MCF 10A (cell line): ENCODE measurements at regions not wholly inside any gene's neighbourhood (a gene's known extent, or its start where the extent isn't known, plus 50 kb on each side); places are given as distances from the start of the nearest gene placed in this dataset.

ENCODE experiments used
- BruUV-seq: library from RNA; stranded (reverse); fragments of 400-500 nt; replicated peaks from 2 replicates; lab custom pipeline; 2021; lab: Mats Ljungman, UMichigan
- CTCF ChIA-PET: fragments of 300-600 bp; sonication (Branson Sonifier 250); formaldehyde crosslinking; extraction: SDS; loops from one replicate; lab custom pipeline; 2021; ENCODE audit warnings: antibody characterized with exemption, inconsistent platforms; lab: Yijun Ruan, JAX
- POLR2A ChIA-PET: fragments of 300-600, 350-650 bp; sonication (Branson Sonifier 250); formaldehyde crosslinking; extraction: SDS; loops from one replicate; lab custom pipeline; 2020; ENCODE audit warnings: antibody characterized with exemption, inconsistent platforms; lab: Yijun Ruan, JAX
- DNase-seq: peaks from one replicate; pipeline ENCODE4 v3.0.0-alpha.2; 2018; ENCODE audit not compliant: unreplicated experiment
- H3K27ac Mint-ChIP-seq: one replicate; pipeline ENCODE4 v1.8.0; 2022; ENCODE audit warnings: mild to moderate bottlenecking, low read depth, mixed read lengths; ENCODE audit not compliant: unreplicated experiment
- H3K27me3 Mint-ChIP-seq: one replicate; pipeline ENCODE4 v1.8.0; 2022; ENCODE audit warnings: mixed read lengths; ENCODE audit not compliant: insufficient read depth, unreplicated experiment
- H3K36me3 Mint-ChIP-seq: one replicate; pipeline ENCODE4 v1.8.0; 2022; ENCODE audit warnings: mild to moderate bottlenecking, moderate library complexity, mixed read lengths; ENCODE audit not compliant: insufficient read depth, unreplicated experiment
- H3K4me1 Mint-ChIP-seq: one replicate; pipeline ENCODE4 v1.8.0; 2022; ENCODE audit warnings: mixed read lengths; ENCODE audit not compliant: insufficient read depth, unreplicated experiment
- H3K4me3 Mint-ChIP-seq: one replicate; pipeline ENCODE4 v1.8.0; 2022; ENCODE audit warnings: mild to moderate bottlenecking, moderate library complexity, mixed read lengths; ENCODE audit not compliant: unreplicated experiment
- H3K9me3 Mint-ChIP-seq: one replicate; pipeline ENCODE4 v1.8.0; 2022; ENCODE audit warnings: mixed read lengths; ENCODE audit not compliant: unreplicated experiment
- intact Hi-C: fragments of 100-400 bp; cut with micrococcal nuclease; formaldehyde crosslinking; loops from 2 replicates; pipeline ENCODE4 v1.14.1; 2022
- TF ChIP-seq, protein P1 (sequence below): fragments of 200-600 bp; IDR thresholded peaks from one replicate; pipeline ENCODE4 v1.8.0; 2022; ENCODE audit warnings: antibody characterized with exemption, mild to moderate bottlenecking; ENCODE audit not compliant: unreplicated experiment

GRCh38 chr3:75218577-75218976 lies 445.6 kb upstream of the FRG2C start:
- no TSS peak for BruUV-seq
- TF ChIP-seq, protein P1, sequence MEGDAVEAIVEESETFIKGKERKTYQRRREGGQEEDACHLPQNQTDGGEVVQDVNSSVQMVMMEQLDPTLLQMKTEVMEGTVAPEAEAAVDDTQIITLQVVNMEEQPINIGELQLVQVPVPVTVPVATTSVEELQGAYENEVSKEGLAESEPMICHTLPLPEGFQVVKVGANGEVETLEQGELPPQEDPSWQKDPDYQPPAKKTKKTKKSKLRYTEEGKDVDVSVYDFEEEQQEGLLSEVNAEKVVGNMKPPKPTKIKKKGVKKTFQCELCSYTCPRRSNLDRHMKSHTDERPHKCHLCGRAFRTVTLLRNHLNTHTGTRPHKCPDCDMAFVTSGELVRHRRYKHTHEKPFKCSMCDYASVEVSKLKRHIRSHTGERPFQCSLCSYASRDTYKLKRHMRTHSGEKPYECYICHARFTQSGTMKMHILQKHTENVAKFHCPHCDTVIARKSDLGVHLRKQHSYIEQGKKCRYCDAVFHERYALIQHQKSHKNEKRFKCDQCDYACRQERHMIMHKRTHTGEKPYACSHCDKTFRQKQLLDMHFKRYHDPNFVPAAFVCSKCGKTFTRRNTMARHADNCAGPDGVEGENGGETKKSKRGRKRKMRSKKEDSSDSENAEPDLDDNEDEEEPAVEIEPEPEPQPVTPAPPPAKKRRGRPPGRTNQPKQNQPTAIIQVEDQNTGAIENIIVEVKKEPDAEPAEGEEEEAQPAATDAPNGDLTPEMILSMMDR: no peak
- H3K36me3 Mint-ChIP-seq: no peaks in the 10 kb centered on the region
- H3K4me1 Mint-ChIP-seq: no peaks in the 10 kb centered on the region
- CTCF ChIA-PET: interaction anchor here (0.6 kb wide), 1 partner anchor 325 kb away, joined by 4 read pairs; no protein-coding TSS in a partner anchor
- peaks cover 27% of the 10 kb centered on the region for H3K9me3 Mint-ChIP-seq
- POLR2A ChIA-PET: no interaction called here
- no peak overlapping the region for H3K27ac Mint-ChIP-seq
- peak; percentile 3 for DNase-seq
- no peaks in the 10 kb centered on the region for H3K27me3 Mint-ChIP-seq
- no peak overlapping the region for H3K4me3 Mint-ChIP-seq
- intact Hi-C loops: no loop called here

DNA sequence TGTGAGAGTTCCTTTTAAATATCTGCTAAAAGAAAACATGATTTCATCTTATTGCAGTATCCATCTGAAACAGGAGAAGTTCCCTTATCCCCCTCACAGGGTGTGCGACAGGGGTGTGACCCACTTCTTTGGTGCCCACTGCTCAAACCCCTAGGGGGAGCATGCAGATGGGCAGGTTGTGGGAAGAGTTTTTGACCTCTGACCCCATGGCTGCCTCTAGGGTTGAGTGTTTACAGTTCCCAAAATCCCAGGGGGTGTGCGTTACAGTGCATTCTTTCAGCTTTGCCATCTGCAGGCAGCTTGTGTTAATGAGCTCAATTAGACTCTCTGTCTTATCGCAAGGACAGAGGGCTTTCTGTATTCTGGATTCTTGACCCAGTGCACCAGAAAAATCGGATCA lies 443.2 kb upstream of the FRG2C start:
- CTCF ChIA-PET: no interaction called here
- Mint-ChIP-seq H3K4me1 (no peaks in the 10 kb centered on the region), H3K27ac (no peak overlapping the region), H3K36me3 (no peaks in the 10 kb centered on the region), H3K27me3 (no peaks in the 10 kb centered on the region), H3K9me3 (peaks cover 27% of the 10 kb centered on the region), H3K4me3 (no peak overlapping the region)
- DNase-seq: no peak
- no TSS peak for BruUV-seq
- intact Hi-C loops: no loop called here
- TF ChIP-seq, protein P1: no peak
- POLR2A ChIA-PET: no interaction called here

- TF ChIP-seq, protein P1: no peak
- no peak overlapping the region for H3K4me3 Mint-ChIP-seq
- H3K27me3 Mint-ChIP-seq: no peaks in the 10 kb centered on the region
- H3K9me3 Mint-ChIP-seq: peaks cover 35% of the 10 kb centered on the region
- ChIA-PET POLR2A (no interaction called here), CTCF (no interaction called here)
- H3K4me1 Mint-ChIP-seq: no peaks in the 10 kb centered on the region
- peak; percentile 54 for DNase-seq
- no peak overlapping the region for H3K27ac Mint-ChIP-seq
- H3K36me3 Mint-ChIP-seq: no peaks in the 10 kb centered on the region
- intact Hi-C loops: no loop called here
- no TSS peak for BruUV-seq
Observed at GRCh38 chr3:75224412-75224811, 439.7 kb upstream of the FRG2C start.

DNA sequence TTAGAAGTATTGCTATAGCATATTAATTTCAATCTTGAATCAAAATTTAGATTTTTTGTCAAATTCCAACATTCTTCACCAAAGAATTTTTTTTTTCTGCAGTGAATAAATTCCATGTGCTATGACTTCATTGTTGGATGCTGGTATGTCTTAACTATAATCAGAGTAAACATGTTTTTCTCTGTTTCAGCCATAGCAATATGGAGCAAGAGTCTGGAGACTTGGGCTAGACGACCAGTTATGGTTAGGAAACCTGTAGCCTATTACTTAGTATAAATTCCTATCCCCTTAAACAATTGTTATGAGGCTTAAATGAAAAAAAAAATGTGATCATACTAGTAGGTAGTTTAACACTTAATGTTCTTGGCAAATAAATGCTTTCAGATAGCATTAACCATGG lies 431.9 kb upstream of the FRG2C start:
- TF ChIP-seq, protein P1: no peak
- intact Hi-C loops: no loop called here
- ChIA-PET CTCF (no interaction called here), POLR2A (no interaction called here)
- DNase-seq: no peak
- Mint-ChIP-seq H3K36me3 (no peaks in the 10 kb centered on the region), H3K4me3 (no peak overlapping the region), H3K27ac (no peak overlapping the region), H3K4me1 (no peaks in the 10 kb centered on the region), H3K27me3 (no peaks in the 10 kb centered on the region), H3K9me3 (peaks cover 29% of the 10 kb centered on the region)
- no TSS peak for BruUV-seq
